Heart left ventricle (tissue), 16 donors: ENCODE measurements at regions not wholly inside any gene's neighbourhood (a gene's known extent, or its start where the extent isn't known, plus 50 kb on each side); places are given as distances from the start of the nearest gene placed in this dataset.

Experiments used
- ATAC-seq, 4 donors: fragments of 200-7000 bp; cut with Tn5 transposase; one replicate each; pipeline ENCODE4 v1.9.1; 2020 to 2022; ENCODE audit warnings: moderate library complexity in 4 of 4, mild to moderate bottlenecking in 3 of 4, moderate number of reproducible peaks in 1 of 4
- DNase-seq, 5 donors: peaks; one replicate each; pipeline ENCODE4 v3.0.0-alpha.2; 2020
- H3K27ac ChIP-seq, 12 donors: fragments of 200-600 bp; sonication (generic) in 4 of 12; one replicate each; pipeline versions ENCODE4 v1.5.0 to v1.8.0; 2016 to 2022; ENCODE audit warnings: mild to moderate bottlenecking in 2 of 12
- H3K27me3 ChIP-seq, 9 donors: fragments of 200-600 bp; sonication (generic) in 2 of 9; one replicate each; pipeline versions ENCODE4 v1.5.1 to v1.8.0; 2016 to 2022; ENCODE audit warnings: mild to moderate bottlenecking in 3 of 9
- H3K36me3 ChIP-seq, 9 donors: fragments of 200-600 bp; sonication (generic) in 2 of 9; one replicate each; pipeline versions ENCODE4 v1.5.0 to v1.8.0; 2018 to 2022; ENCODE audit warnings: mild to moderate bottlenecking in 2 of 9
- H3K4me1 ChIP-seq, 12 donors: fragments of 200-600 bp; sonication (generic) in 4 of 12; one replicate each; pipeline versions ENCODE4 v1.5.0 to v1.8.0; 2016 to 2022; ENCODE audit warnings: mild to moderate bottlenecking in 3 of 12
- H3K4me3 ChIP-seq, 12 donors: fragments of 200-600 bp; sonication (generic) in 4 of 12; one replicate each; pipeline versions ENCODE4 v1.5.0 to v1.8.0; 2017 to 2022; ENCODE audit warnings: mild to moderate bottlenecking in 9 of 12, moderate library complexity in 4 of 12
- H3K9me3 ChIP-seq, 12 donors: fragments of 200-600 bp; sonication (generic) in 4 of 12; one replicate each; pipeline versions ENCODE4 v1.5.0 to v1.8.0; 2016 to 2022; ENCODE audit warnings: mild to moderate bottlenecking in 1 of 12
- CTCF ChIP-seq, 12 donors: fragments of 200-600 bp; sonication (generic) in 4 of 12; IDR thresholded peaks; one replicate each; pipeline versions ENCODE4 v1.5.0 to v1.8.0; 2018 to 2022; ENCODE audit warnings: antibody characterized with exemption in 12 of 12, mild to moderate bottlenecking in 5 of 12
- POLR2A ChIP-seq, 2 donors: fragments of 450-650 bp; IDR thresholded peaks; one replicate each; pipeline ENCODE4 v1.6.1; 2017; ENCODE audit warnings: antibody characterized with exemption in 2 of 2, mild to moderate bottlenecking in 2 of 2, moderate library complexity in 2 of 2
- WGBS, 4 donors: extraction: QIAGEN DNeasy Blood & Tissue Kit in 2 of 4; methylation state at CpG; one replicate each; pipeline versions ENCODE4 v1.1.5 to v1.1.7; 2013 to 2018; 5-methylcytosine and 5-hydroxymethylcytosine counted together
- intact Hi-C, 10 donors: fragments of 100-400 bp; cut with DNase I; formaldehyde crosslinking; loops; one replicate each; pipeline versions ENCODE4 v1.11.1 to v1.14.2; 2022
- donor health status: ischemic (EF 13 %, LVEDD 7.1; RV severe dilation, severe dysfunction).
- donor health status: healthy with polysubstance abuse.
- donor health status: DM: no; HTN: yes; CAD: no.
- donor health status: DM: no; HTN: no; CAD: no.
- donor health status: ischemic (EF 25% LVEDD 6.9; RV normal size, moderate dysfunction).
- donor health status: ischemic (EF 25% LVEDD 5.7; RV mildly dilated, moderate dysfunction).
- donor health status: healthy.
- donor health status: DM: yes; HTN: yes; CAD: no.
- donor health status: ischemic (EF 35%, LVEDD 5.7; RV mildly dilated, moderate dysfunction).
- donor health status: nonischemic (EF 11% LVEDD 7.7; RV severe dilation, severe dysfunction).
- donor health status: DM: yes; HTN: yes; CAD: no.
- donor health status: PGD.
- donor health status: ischemic (EF 29% LVEDD 5.4; RV normal size, mild dysfunction).
- donor health status: nonischemic (EF 23%, LVEDD 6.1; RV moderate dilation, normal function).

GRCh38 chr5:7185742-7186141 is 210.2 kb upstream of the ADCY2 start:
- no peak for TF ChIP-seq CTCF (IDR thresholded peaks at IDR 0.05)
- TF ChIP-seq POLR2A (IDR thresholded peaks at IDR 0.05): no peak
- ATAC-seq (no peak), DNase-seq (no peak)
- Histone ChIP-seq H3K36me3 (no peaks in the 10 kb centered on the region), H3K27ac (no peak overlapping the region), H3K27me3 (no peaks in the 10 kb centered on the region), H3K9me3 (no peaks in the 10 kb centered on the region), H3K4me1 (no peaks in the 10 kb centered on the region), H3K4me3 (no peak overlapping the region)
- 75 to 81% (median 78%) methylated on average over 7 of the region's 7 CpGs for WGBS, 4 donors
- intact Hi-C loops: no loop called here

- Histone ChIP-seq H3K4me1 (no peaks in the 10 kb centered on the region), H3K4me3 (no peak overlapping the region), H3K27me3 (no peaks in the 10 kb centered on the region), H3K9me3 (no peaks in the 10 kb centered on the region), H3K36me3 (no peaks in the 10 kb centered on the region), H3K27ac (no peak overlapping the region)
- 59 to 80% (median 73%) methylated on average over 3 of the region's 3 CpGs for WGBS, 4 donors
- intact Hi-C loops: no loop called here
- ATAC-seq (no peak), DNase-seq (no peak)
- TF ChIP-seq CTCF (IDR thresholded peaks at IDR 0.05): no peak
- no peak for TF ChIP-seq POLR2A (IDR thresholded peaks at IDR 0.05)
Observed at GRCh38 chr5:7186818-7187217, 209.1 kb upstream of the ADCY2 start.

- Histone ChIP-seq H3K4me1 (no peaks in the 10 kb centered on the region), H3K4me3 (no peak overlapping the region), H3K27me3 (no peaks in the 10 kb centered on the region), H3K9me3 (no peaks in the 10 kb centered on the region), H3K27ac (no peak overlapping the region), H3K36me3 (no peaks in the 10 kb centered on the region)
- DNase-seq (no peak), ATAC-seq (no peak)
- intact Hi-C loops: no loop called here
- TF ChIP-seq POLR2A (IDR thresholded peaks at IDR 0.05) (no peak), CTCF (IDR thresholded peaks at IDR 0.05) (no peak)
- WGBS, 4 donors: 59 to 66% (median 61%) methylated on average over 6 of the region's 6 CpGs
Observed at GRCh38 chr5:7190712-7191250, 205.2 kb upstream of the ADCY2 start.

- WGBS, 4 donors: 55 to 73% (median 62%) methylated on average over 3 of the region's 3 CpGs
- TF ChIP-seq POLR2A (IDR thresholded peaks at IDR 0.05) (no peak), CTCF (IDR thresholded peaks at IDR 0.05) (no peak)
Observed at GRCh38 chr5:7192016-7192415, 203.9 kb upstream of the ADCY2 start.

More at GRCh38 chr5:7192016-7192415, 203.9 kb upstream of the ADCY2 start:
- DNase-seq (no peak), ATAC-seq (no peak)
- H3K27ac ChIP-seq: no peak overlapping the region
- intact Hi-C loops: no loop called here
- H3K9me3 ChIP-seq: no peaks in the 10 kb centered on the region
- H3K4me3 ChIP-seq: no peak overlapping the region
- no peaks in the 10 kb centered on the region for H3K36me3 ChIP-seq
- no peaks in the 10 kb centered on the region for H3K4me1 ChIP-seq
- H3K27me3 ChIP-seq: no peaks in the 10 kb centered on the region
